SK-N-SH treated with all-trans-retinoic acid at 6 μM for 48 hours (cell line): ENCODE measurements at regions not wholly inside any gene's neighbourhood (a gene's known extent, or its start where the extent isn't known, plus 50 kb on each side); places are given as distances from the start of the nearest gene placed in this dataset.
"Not testable (repeated sequence)": the region's sequence is repeated elsewhere in the genome, so short reads cannot be mapped to it uniquely, and the experiment has no call there.

Experiments used
- ATAC-seq: fragments of 200-7000 bp; cut with Tn5 transposase; 3 replicates; pipeline ENCODE4 v1.9.1; 2020; ENCODE audit warnings: mild to moderate bottlenecking, moderate library complexity
- ARNTL ChIP-seq: fragments of 450-650 bp; formaldehyde crosslinking; IDR thresholded peaks from 2 replicates; pipeline ENCODE4 v1.5.0; 2020; ENCODE audit warnings: low read depth, mild to moderate bottlenecking, moderate library complexity, borderline replicate concordance
- CSDC2 ChIP-seq: fragments of 250-450 bp; sonication (Bioruptor Pico); IDR thresholded peaks from 2 replicates; pipeline ENCODE4 v1.5.0; 2020; ENCODE audit warnings: mild to moderate bottlenecking, moderate library complexity
- ESRRG ChIP-seq: fragments of 250-450 bp; sonication (Bioruptor Pico); IDR thresholded peaks from 2 replicates; pipeline ENCODE4 v1.6.1; 2021; ENCODE audit warnings: mild to moderate bottlenecking
- GLIS3 ChIP-seq: fragments of 250-450 bp; sonication (Bioruptor Pico); IDR thresholded peaks from 2 replicates; pipeline ENCODE4 v1.5.0; 2020; ENCODE audit warnings: mild to moderate bottlenecking, moderate library complexity
- OSR1 ChIP-seq: fragments of 250-450 bp; sonication (Bioruptor Pico); IDR thresholded peaks from 2 replicates; pipeline ENCODE4 v1.8.0; 2022; ENCODE audit warnings: moderate library complexity, mild to moderate bottlenecking, inconsistent platforms
- PPARA ChIP-seq: fragments of 250-450 bp; sonication (Bioruptor Pico); IDR thresholded peaks from 2 replicates; pipeline ENCODE4 v1.5.0; 2020; ENCODE audit warnings: mild to moderate bottlenecking, borderline replicate concordance
- RARB ChIP-seq: fragments of 250-450 bp; sonication (Bioruptor Pico); IDR thresholded peaks from 2 replicates; pipeline ENCODE4 v1.8.0; 2021; ENCODE audit warnings: mild to moderate bottlenecking, moderate library complexity
- SNAI2 ChIP-seq: fragments of 250-450 bp; sonication (Bioruptor Pico); IDR thresholded peaks from 2 replicates; pipeline ENCODE4 v1.5.0; 2020; ENCODE audit warnings: mild to moderate bottlenecking, moderate library complexity
- TCF4 ChIP-seq: fragments of 250-450 bp; sonication (Bioruptor Pico); IDR thresholded peaks from 2 replicates; pipeline ENCODE4 v1.8.0; 2021; ENCODE audit warnings: mild to moderate bottlenecking, moderate library complexity, borderline replicate concordance
- TOX ChIP-seq: fragments of 250-450 bp; sonication (Bioruptor Pico); IDR thresholded peaks from 2 replicates; pipeline ENCODE4 v1.8.0; 2021; ENCODE audit warnings: mild to moderate bottlenecking, moderate library complexity, borderline replicate concordance
- ZC3H10 ChIP-seq: fragments of 250-450 bp; sonication (Bioruptor Pico); IDR thresholded peaks from 2 replicates; pipeline ENCODE4 v1.5.1; 2021; ENCODE audit warnings: mild to moderate bottlenecking, moderate library complexity
- ZFP3 ChIP-seq: fragments of 250-450 bp; sonication (Bioruptor Pico); IDR thresholded peaks from 2 replicates; pipeline ENCODE4 v1.5.0; 2020; ENCODE audit warnings: mild to moderate bottlenecking, moderate library complexity
- ZFP30 ChIP-seq: fragments of 450-650 bp; formaldehyde crosslinking; IDR thresholded peaks from 2 replicates; pipeline ENCODE4 v1.5.0; 2022; ENCODE audit warnings: mild to moderate bottlenecking, moderate library complexity
- ZNF565 ChIP-seq: fragments of 450-650 bp; formaldehyde crosslinking; conservative IDR thresholded peaks from 2 replicates; pipeline ENCODE4 v1.5.0; 2020; ENCODE audit warnings: low read depth, mild to moderate bottlenecking, moderate library complexity
- ZNF70 ChIP-seq: fragments of 450-650 bp; formaldehyde crosslinking; IDR thresholded peaks from 2 replicates; pipeline ENCODE4 v1.5.0; 2020; ENCODE audit warnings: mild to moderate bottlenecking, moderate library complexity
- ZNF8 ChIP-seq: fragments of 450-650 bp; formaldehyde crosslinking; IDR thresholded peaks from 2 replicates; pipeline ENCODE4 v1.5.0; 2020; ENCODE audit warnings: mild to moderate bottlenecking, moderate library complexity
- TF ChIP-seq, protein P1 (sequence below): fragments of 250-450 bp; sonication (Bioruptor Pico); IDR thresholded peaks from 2 replicates; pipeline ENCODE4 v1.8.0; 2021; ENCODE audit warnings: low read depth, mild to moderate bottlenecking, moderate library complexity, borderline replicate concordance
- TF ChIP-seq, protein P2 (sequence below): fragments of 250-450 bp; sonication (Bioruptor Pico); IDR thresholded peaks from 2 replicates; pipeline ENCODE4 v1.5.0; 2020; ENCODE audit warnings: mild to moderate bottlenecking, moderate library complexity
- TF ChIP-seq, protein P3 (sequence below): fragments of 250-450 bp; sonication (Bioruptor Pico); IDR thresholded peaks from 2 replicates; pipeline ENCODE4 v1.5.1; 2020; ENCODE audit warnings: low read depth, mild to moderate bottlenecking, moderate library complexity
- TF ChIP-seq, protein P4 (sequence below): fragments of 250-450 bp; sonication (Bioruptor Pico); IDR thresholded peaks from 2 replicates; pipeline ENCODE4 v1.5.1; 2021; ENCODE audit warnings: mild to moderate bottlenecking, moderate library complexity
- TF ChIP-seq, protein P5 (sequence below): fragments of 250-450 bp; sonication (Bioruptor Pico); IDR thresholded peaks from 2 replicates; pipeline ENCODE4 v1.8.0; 2020; ENCODE audit warnings: mild to moderate bottlenecking, moderate library complexity, borderline replicate concordance

DNA sequence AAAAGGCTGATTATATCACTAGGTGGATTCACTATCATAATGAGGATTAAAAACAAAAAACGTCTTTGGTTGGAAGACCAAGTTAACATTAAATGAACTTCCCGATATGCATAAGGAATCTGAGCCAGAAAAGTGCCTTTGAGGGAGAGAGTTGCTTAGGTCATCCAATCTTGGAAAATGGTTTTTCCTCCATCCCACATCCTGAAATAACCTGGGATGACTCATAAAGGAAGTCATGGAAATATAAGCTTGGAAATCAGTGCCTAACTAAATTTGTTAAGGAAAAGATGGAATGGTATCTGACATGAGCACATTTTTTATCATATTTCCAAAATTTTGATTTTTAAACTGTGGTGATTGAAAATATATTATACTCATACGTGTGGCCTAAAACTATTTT is 66.0 kb downstream of the KBTBD8 start:
- no peak for TF ChIP-seq ZNF565 (CRISPR knock-in tag)
- TF ChIP-seq GLIS3 (CRISPR knock-in tag) = no peak
- TF ChIP-seq, protein P1, sequence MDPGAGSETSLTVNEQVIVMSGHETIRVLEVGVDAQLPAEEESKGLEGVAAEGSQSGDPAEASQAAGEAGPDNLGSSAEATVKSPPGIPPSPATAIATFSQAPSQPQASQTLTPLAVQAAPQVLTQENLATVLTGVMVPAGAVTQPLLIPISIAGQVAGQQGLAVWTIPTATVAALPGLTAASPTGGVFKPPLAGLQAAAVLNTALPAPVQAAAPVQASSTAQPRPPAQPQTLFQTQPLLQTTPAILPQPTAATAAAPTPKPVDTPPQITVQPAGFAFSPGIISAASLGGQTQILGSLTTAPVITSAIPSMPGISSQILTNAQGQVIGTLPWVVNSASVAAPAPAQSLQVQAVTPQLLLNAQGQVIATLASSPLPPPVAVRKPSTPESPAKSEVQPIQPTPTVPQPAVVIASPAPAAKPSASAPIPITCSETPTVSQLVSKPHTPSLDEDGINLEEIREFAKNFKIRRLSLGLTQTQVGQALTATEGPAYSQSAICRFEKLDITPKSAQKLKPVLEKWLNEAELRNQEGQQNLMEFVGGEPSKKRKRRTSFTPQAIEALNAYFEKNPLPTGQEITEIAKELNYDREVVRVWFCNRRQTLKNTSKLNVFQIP (CRISPR knock-in tag) = no peak
- TF ChIP-seq, protein P2, sequence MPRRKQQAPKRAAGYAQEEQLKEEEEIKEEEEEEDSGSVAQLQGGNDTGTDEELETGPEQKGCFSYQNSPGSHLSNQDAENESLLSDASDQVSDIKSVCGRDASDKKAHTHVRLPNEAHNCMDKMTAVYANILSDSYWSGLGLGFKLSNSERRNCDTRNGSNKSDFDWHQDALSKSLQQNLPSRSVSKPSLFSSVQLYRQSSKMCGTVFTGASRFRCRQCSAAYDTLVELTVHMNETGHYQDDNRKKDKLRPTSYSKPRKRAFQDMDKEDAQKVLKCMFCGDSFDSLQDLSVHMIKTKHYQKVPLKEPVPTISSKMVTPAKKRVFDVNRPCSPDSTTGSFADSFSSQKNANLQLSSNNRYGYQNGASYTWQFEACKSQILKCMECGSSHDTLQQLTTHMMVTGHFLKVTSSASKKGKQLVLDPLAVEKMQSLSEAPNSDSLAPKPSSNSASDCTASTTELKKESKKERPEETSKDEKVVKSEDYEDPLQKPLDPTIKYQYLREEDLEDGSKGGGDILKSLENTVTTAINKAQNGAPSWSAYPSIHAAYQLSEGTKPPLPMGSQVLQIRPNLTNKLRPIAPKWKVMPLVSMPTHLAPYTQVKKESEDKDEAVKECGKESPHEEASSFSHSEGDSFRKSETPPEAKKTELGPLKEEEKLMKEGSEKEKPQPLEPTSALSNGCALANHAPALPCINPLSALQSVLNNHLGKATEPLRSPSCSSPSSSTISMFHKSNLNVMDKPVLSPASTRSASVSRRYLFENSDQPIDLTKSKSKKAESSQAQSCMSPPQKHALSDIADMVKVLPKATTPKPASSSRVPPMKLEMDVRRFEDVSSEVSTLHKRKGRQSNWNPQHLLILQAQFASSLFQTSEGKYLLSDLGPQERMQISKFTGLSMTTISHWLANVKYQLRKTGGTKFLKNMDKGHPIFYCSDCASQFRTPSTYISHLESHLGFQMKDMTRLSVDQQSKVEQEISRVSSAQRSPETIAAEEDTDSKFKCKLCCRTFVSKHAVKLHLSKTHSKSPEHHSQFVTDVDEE = no peak
- TF ChIP-seq ZFP30 = no peak
- no peak for TF ChIP-seq PPARA
- TF ChIP-seq ARNTL (CRISPR knock-in tag) = no peak
- TF ChIP-seq ESRRG (CRISPR knock-in tag) = no peak
- TF ChIP-seq, protein P3, sequence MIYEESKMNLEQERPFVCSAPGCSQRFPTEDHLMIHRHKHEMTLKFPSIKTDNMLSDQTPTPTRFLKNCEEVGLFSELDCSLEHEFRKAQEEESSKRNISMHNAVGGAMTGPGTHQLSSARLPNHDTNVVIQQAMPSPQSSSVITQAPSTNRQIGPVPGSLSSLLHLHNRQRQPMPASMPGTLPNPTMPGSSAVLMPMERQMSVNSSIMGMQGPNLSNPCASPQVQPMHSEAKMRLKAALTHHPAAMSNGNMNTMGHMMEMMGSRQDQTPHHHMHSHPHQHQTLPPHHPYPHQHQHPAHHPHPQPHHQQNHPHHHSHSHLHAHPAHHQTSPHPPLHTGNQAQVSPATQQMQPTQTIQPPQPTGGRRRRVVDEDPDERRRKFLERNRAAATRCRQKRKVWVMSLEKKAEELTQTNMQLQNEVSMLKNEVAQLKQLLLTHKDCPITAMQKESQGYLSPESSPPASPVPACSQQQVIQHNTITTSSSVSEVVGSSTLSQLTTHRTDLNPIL (CRISPR knock-in tag) = no peak
- no peak for TF ChIP-seq CSDC2 (CRISPR knock-in tag)
- no peak for TF ChIP-seq ZFP3 (CRISPR knock-in tag)
- no peak for TF ChIP-seq ZNF70 (CRISPR knock-in tag)
- TF ChIP-seq TOX (CRISPR knock-in tag) = no peak
- no peak for TF ChIP-seq OSR1 (CRISPR knock-in tag)
- TF ChIP-seq, protein P4, sequence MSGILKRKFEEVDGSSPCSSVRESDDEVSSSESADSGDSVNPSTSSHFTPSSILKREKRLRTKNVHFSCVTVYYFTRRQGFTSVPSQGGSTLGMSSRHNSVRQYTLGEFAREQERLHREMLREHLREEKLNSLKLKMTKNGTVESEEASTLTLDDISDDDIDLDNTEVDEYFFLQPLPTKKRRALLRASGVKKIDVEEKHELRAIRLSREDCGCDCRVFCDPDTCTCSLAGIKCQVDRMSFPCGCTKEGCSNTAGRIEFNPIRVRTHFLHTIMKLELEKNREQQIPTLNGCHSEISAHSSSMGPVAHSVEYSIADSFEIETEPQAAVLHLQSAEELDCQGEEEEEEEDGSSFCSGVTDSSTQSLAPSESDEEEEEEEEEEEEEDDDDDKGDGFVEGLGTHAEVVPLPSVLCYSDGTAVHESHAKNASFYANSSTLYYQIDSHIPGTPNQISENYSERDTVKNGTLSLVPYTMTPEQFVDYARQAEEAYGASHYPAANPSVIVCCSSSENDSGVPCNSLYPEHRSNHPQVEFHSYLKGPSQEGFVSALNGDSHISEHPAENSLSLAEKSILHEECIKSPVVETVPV (CRISPR knock-in tag) = no peak
- TF ChIP-seq SNAI2 (CRISPR knock-in tag) = no peak
- TF ChIP-seq ZNF8 = no peak
- TF ChIP-seq, protein P5, sequence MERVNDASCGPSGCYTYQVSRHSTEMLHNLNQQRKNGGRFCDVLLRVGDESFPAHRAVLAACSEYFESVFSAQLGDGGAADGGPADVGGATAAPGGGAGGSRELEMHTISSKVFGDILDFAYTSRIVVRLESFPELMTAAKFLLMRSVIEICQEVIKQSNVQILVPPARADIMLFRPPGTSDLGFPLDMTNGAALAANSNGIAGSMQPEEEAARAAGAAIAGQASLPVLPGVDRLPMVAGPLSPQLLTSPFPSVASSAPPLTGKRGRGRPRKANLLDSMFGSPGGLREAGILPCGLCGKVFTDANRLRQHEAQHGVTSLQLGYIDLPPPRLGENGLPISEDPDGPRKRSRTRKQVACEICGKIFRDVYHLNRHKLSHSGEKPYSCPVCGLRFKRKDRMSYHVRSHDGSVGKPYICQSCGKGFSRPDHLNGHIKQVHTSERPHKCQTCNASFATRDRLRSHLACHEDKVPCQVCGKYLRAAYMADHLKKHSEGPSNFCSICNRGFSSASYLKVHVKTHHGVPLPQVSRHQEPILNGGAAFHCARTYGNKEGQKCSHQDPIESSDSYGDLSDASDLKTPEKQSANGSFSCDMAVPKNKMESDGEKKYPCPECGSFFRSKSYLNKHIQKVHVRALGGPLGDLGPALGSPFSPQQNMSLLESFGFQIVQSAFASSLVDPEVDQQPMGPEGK = no peak
- TF ChIP-seq, all 23 proteins: peak for 0
- no peak for ATAC-seq

DNA sequence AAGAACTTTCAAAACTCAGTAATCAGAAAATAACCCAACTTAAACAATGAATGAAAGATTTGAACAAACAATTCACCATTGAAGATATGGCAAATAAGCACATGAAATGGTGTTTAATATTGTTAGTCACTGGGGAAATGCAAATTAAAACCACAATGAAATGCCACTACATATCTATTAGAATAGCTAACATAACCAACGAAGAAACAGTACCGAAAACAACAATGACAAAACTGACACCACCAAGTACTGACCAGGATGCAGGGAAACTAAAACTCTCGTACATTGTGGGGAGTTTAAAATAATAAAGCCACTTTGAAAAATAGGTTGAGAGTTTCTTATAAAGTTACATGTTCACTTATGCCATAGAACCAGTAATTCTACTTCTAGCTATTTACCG is 69.1 kb downstream of the KBTBD8 start:
- ATAC-seq = no peak
- TF ChIP-seq OSR1 (CRISPR knock-in tag) (no peak), TOX (CRISPR knock-in tag) (no peak), ZNF8 (no peak), ZC3H10 (CRISPR knock-in tag) (no peak), ARNTL (CRISPR knock-in tag) (no peak), CSDC2 (CRISPR knock-in tag) (no peak), SNAI2 (CRISPR knock-in tag) (no peak), RARB (no peak), TCF4 (CRISPR knock-in tag) (no peak), ZNF70 (CRISPR knock-in tag) (no peak), ZFP3 (CRISPR knock-in tag) (no peak), ESRRG (CRISPR knock-in tag) (no peak)
- TF ChIP-seq, protein P5 = no peak
- TF ChIP-seq, protein P4 (CRISPR knock-in tag) = no peak
- TF ChIP-seq, protein P3 (CRISPR knock-in tag) = no peak
- TF ChIP-seq, protein P1 (CRISPR knock-in tag) = no peak

DNA sequence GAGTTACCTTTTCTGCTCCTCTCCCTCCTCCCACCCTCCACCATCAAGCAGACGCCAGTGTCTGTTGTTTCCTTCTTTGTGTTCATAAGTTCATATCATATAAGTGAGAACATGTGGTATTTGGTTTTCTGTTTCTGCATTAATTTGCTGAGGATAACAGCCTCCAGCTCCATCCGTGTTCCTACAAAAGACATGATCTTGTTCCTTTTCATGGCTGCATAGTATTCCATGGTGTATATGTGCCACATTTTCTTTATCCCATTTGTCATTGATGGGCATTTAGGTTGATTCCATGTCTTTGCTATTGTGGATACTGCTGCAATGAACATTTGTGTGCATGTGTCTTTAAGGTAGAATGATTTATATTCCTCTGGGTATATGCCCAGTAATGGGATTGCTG is 74.5 kb downstream of the KBTBD8 start:
- ATAC-seq = not testable (repeated sequence)
